ENCODE measurements at regions not wholly inside any gene's neighbourhood (a gene's known extent, or its start where the extent isn't known, plus 50 kb on each side); places are given as distances from the start of the nearest gene placed in this dataset.

DNA sequence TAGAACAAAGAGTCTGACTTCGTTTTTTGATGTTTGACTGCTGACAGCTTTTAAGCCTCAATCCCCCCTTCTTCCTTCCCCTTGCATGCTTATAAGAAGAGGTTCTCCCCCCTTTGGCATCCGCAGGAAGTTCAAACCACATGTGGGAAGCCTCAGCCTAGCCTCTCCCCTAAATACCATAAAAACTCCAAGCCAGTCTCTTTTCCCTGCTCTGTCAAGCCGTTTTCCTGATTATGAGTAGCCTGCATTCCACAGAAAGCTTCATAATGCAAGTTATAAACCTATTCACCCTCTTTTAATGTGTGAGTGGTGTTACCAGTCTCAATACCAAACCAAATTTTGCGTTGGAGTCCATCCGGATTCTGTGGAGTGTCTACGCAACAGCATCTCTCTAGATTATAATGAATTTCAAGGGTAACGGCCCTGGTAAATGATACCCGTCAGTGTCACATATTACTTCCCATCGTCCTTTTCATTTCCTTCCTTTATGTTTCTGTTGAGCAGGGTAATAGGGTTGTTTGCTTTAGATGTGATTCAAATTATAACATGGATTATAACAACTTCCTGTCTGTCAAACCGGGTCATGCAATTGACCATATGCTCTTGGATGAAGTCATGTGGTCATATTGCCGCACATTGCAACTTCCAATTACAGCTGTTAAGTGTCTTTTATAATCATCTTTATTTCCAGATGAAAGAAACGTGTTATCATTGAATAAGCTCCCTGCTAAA, 717.5 kb downstream of the RWDD3 start:
- WGBS, result 94% methylated on average over 9 of the region's 12 CpGs
- Histone ChIP-seq H3K9me3 (ENCODE audit: insufficient read depth, low read depth, low read length) (no peaks in the 10 kb centered on the region), H3K4me3 (ENCODE audit: low read length) (no peak overlapping the region), H3K36me3 (ENCODE audit: insufficient read depth, low read length) (no peaks in the 10 kb centered on the region), H3K27ac (ENCODE audit: low read depth, low read length) (no peak overlapping the region), H3K27me3 (ENCODE audit: insufficient read depth, low read length) (no peaks in the 10 kb centered on the region), H3K9ac (ENCODE audit: low read depth, low read length) (no peak overlapping the region), H3K4me1 (ENCODE audit: insufficient read depth, low read length) (peaks cover 12% of the 10 kb centered on the region)

DNA sequence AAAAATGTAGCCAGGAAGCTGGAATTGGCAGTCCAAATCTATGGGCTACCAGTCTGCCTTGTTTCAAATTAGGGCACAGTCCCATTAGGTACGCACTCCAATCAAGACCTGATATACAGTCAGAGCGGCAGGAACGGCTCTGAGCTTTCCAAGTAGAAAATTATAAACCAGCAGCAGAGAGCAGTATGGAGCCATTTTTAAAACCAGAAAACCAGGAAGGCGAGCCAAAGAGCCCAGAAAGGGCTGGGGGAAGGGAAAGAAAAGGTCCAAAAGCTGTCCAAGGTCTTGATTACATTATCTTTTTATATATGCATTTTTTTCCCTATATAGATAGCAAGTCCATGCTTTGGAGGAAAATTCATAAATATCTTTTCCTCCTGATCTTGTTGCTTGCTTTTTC, 719.0 kb downstream of the RWDD3 start:
- H3K27me3 ChIP-seq (ENCODE audit: insufficient read depth, low read length), result no peaks in the 10 kb centered on the region
- no peak overlapping the region for H3K4me3 ChIP-seq (ENCODE audit: low read length)
- WGBS, result 66% methylated on average over 4 of the region's 4 CpGs
- H3K36me3 ChIP-seq (ENCODE audit: insufficient read depth, low read length), result no peaks in the 10 kb centered on the region
- H3K9me3 ChIP-seq (ENCODE audit: insufficient read depth, low read depth, low read length), result no peaks in the 10 kb centered on the region
- H3K27ac ChIP-seq (ENCODE audit: low read depth, low read length), result no peak overlapping the region
- no peak overlapping the region for H3K9ac ChIP-seq (ENCODE audit: low read depth, low read length)
- peaks cover 12% of the 10 kb centered on the region for H3K4me1 ChIP-seq (ENCODE audit: insufficient read depth, low read length)

DNA sequence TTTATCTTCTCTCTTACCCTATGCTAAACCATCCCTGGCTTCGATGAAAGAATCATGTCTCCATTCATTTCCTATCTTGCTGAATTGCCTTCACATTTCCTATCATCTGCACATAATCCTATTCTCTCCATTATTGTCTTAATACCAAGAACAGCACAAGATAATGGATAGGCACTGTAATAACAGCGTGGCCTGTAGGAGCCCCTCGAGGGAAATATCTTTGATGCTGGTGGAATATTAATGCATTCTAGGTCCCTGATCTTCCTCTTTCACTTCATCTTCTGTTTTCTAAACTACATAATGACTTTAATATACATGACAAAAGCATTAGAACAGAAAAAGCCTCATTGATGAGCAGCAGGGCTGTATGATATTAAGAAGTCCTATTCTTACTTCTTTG, 720.6 kb downstream of the RWDD3 start:
- 90% methylated on average over 2 of the region's 3 CpGs for WGBS

DNA sequence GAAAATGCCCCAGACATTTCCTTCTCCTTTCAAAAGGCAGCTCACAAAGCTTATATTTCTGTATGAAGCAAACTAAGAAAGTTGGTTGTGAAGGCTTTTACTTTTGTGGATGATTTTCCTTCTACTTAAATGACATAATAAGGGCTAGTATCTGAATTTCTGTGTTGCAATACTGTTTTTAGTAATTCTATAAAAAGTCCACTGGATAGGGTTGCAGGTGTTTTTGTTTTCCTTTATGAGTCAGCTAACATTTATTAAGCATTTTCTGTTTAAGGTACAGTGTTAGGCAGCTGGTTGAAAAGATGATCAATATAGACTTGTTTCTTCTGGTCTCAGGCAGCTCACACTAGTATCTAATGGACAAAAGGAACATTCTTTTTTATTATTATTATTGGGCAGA, 722.2 kb downstream of the RWDD3 start:
- Histone ChIP-seq H3K9ac (ENCODE audit: low read depth, low read length) (no peak overlapping the region), H3K36me3 (ENCODE audit: insufficient read depth, low read length) (no peaks in the 10 kb centered on the region), H3K9me3 (ENCODE audit: insufficient read depth, low read depth, low read length) (peaks cover 13% of the 10 kb centered on the region; the same call in 1 of the 2 replicates), H3K4me3 (ENCODE audit: low read length) (no peak overlapping the region), H3K27me3 (ENCODE audit: insufficient read depth, low read length) (no peaks in the 10 kb centered on the region), H3K4me1 (ENCODE audit: insufficient read depth, low read length) (peaks cover 12% of the 10 kb centered on the region), H3K27ac (ENCODE audit: low read depth, low read length) (no peak overlapping the region)

More for the DNA sequence above, 720.6 kb downstream of the RWDD3 start:
- H3K27ac ChIP-seq (ENCODE audit: low read depth, low read length), result no peak overlapping the region
- H3K4me3 ChIP-seq (ENCODE audit: low read length), result no peak overlapping the region
- no peaks in the 10 kb centered on the region for H3K36me3 ChIP-seq (ENCODE audit: insufficient read depth, low read length)
- 0 out of 2 replicates have a peak, but pooled peaks cover 6% of the 10 kb centered on the region for H3K9me3 ChIP-seq (ENCODE audit: insufficient read depth, low read depth, low read length)
- no peak overlapping the region for H3K9ac ChIP-seq (ENCODE audit: low read depth, low read length)
- no peaks in the 10 kb centered on the region for H3K27me3 ChIP-seq (ENCODE audit: insufficient read depth, low read length)
- peaks cover 12% of the 10 kb centered on the region for H3K4me1 ChIP-seq (ENCODE audit: insufficient read depth, low read length)

DNA sequence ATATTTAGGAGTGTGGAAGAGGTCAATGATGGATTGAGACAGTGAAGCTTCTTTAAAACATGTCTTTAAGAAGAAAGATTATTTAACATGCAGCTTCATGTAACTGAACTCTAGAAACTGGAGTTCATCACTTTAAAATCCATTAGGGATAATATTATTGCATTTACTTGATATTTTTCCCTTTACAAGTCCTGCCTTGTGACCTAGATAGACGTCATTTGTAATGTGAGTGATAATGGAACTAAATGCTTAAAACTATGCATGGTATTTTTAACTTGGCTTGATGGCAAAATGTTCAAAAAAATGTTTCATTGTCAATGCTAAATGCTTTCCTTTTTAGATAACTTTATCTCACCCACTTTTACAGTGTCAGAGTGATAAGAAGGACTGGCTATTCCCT, 723.7 kb downstream of the RWDD3 start:
- Histone ChIP-seq H3K9ac (ENCODE audit: low read depth, low read length) (no peak overlapping the region), H3K4me3 (ENCODE audit: low read length) (no peak overlapping the region), H3K27me3 (ENCODE audit: insufficient read depth, low read length) (no peaks in the 10 kb centered on the region), H3K4me1 (ENCODE audit: insufficient read depth, low read length) (peaks cover 12% of the 10 kb centered on the region), H3K27ac (ENCODE audit: low read depth, low read length) (no peak overlapping the region), H3K9me3 (ENCODE audit: insufficient read depth, low read depth, low read length) (peaks cover 13% of the 10 kb centered on the region; the same call in 1 of the 2 replicates), H3K36me3 (ENCODE audit: insufficient read depth, low read length) (no peaks in the 10 kb centered on the region)
- WGBS, result 71% methylated on average over 1 of the region's 1 CpG

DNA sequence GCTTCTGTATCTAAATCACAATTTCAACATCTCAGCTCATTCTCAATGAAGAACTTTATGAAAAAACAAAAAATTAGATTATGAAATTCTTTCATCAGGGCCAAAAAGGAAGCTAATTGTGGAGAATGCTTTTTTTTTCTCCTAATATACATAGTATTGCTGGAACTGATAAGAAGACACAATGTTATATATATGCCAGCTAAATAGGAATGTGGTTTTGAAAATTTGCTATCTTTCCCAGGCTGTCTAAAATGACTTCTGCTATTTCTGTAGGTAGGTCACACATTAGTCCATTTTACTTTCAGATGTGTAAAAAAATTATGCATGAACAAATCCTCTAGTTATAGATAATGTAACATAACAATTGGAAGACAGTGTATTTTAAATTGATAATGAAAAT, 732.9 kb downstream of the RWDD3 start:
- Histone ChIP-seq H3K36me3 (ENCODE audit: insufficient read depth, low read length) (no peaks in the 10 kb centered on the region), H3K27me3 (ENCODE audit: insufficient read depth, low read length) (no peaks in the 10 kb centered on the region), H3K4me1 (ENCODE audit: insufficient read depth, low read length) (no peaks in the 10 kb centered on the region), H3K9me3 (ENCODE audit: insufficient read depth, low read depth, low read length) (no peaks in the 10 kb centered on the region), H3K4me3 (ENCODE audit: low read length) (no peak overlapping the region), H3K9ac (ENCODE audit: low read depth, low read length) (no peak overlapping the region), H3K27ac (ENCODE audit: low read depth, low read length) (no peak overlapping the region)

DNA sequence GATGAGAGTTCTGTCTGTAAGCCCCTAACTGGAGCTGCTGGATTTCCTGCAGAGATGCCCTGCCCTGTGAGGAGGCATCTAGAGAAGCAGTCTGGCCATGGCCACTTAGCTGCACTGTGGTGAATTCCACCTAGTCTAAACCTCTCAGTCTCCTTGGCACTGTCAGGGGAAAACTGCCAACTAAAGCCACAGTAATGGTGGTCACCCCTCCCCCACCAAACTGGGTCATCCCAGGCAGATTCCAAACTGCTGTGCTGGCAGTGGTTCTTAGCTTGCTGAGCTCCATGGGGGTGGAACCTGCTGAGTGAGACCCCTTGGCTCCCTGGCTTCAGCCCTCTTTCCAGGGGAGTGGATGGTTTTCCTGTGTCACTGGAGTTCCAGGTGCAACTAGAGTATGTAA, 740.6 kb downstream of the RWDD3 start:
- Histone ChIP-seq H3K9me3 (ENCODE audit: insufficient read depth, low read depth, low read length) (no peaks in the 10 kb centered on the region), H3K4me3 (ENCODE audit: low read length) (no peak overlapping the region), H3K4me1 (ENCODE audit: insufficient read depth, low read length) (no peaks in the 10 kb centered on the region), H3K36me3 (ENCODE audit: insufficient read depth, low read length) (no peaks in the 10 kb centered on the region), H3K9ac (ENCODE audit: low read depth, low read length) (no peak overlapping the region), H3K27ac (ENCODE audit: low read depth, low read length) (no peak overlapping the region), H3K27me3 (ENCODE audit: insufficient read depth, low read length) (no peaks in the 10 kb centered on the region)

DNA sequence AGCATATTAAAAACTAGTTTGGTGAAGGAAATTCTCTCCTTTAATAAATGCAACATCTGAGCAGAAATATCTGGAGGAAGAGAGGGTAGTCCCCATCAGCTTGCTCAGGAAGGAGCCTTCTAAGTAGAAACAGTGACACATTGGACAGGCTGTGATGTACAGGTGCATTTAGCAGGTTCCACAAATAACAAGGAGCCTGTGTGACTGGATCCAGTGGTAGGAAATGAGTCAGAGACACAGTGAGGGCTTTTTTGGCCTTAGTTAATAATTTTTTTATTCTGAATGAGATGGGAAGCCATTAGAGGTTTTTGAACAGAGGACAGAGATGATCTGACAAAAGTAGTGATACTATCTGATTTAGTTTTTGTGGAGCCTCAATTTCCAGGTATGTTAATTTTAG, 738.9 kb upstream of the PTBP2 start:
- Histone ChIP-seq H3K27ac (ENCODE audit: low read depth, low read length) (no peak overlapping the region), H3K9me3 (ENCODE audit: insufficient read depth, low read depth, low read length) (no peaks in the 10 kb centered on the region), H3K27me3 (ENCODE audit: insufficient read depth, low read length) (no peaks in the 10 kb centered on the region), H3K36me3 (ENCODE audit: insufficient read depth, low read length) (no peaks in the 10 kb centered on the region), H3K4me1 (ENCODE audit: insufficient read depth, low read length) (no peaks in the 10 kb centered on the region), H3K9ac (ENCODE audit: low read depth, low read length) (no peak overlapping the region), H3K4me3 (ENCODE audit: low read length) (no peak overlapping the region)

DNA sequence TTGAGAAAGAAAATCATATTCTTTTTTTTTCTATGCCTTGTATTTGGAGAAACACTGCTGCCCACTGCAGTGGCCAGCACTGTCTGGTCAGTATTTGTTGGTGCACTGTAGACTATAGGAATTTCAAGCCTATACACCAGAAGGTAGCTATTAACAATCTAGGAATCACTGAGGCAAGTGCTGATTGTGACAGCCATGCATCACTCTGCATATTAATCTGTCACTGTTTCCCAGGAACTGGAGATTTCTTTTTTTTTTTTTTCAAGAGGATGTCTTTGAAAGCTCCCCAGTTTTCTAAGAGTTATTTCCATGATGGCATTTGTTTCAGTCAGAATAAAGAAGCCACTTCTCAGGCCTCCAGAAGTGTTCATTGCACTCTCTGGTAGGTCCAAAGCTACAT, 737.8 kb upstream of the PTBP2 start:
- H3K4me3 ChIP-seq (ENCODE audit: low read length), result no peak overlapping the region
- H3K9ac ChIP-seq (ENCODE audit: low read depth, low read length), result no peak overlapping the region
- no peaks in the 10 kb centered on the region for H3K4me1 ChIP-seq (ENCODE audit: insufficient read depth, low read length)
- H3K36me3 ChIP-seq (ENCODE audit: insufficient read depth, low read length), result no peaks in the 10 kb centered on the region
- H3K9me3 ChIP-seq (ENCODE audit: insufficient read depth, low read depth, low read length), result no peaks in the 10 kb centered on the region
- no peaks in the 10 kb centered on the region for H3K27me3 ChIP-seq (ENCODE audit: insufficient read depth, low read length)
- no peak overlapping the region for H3K27ac ChIP-seq (ENCODE audit: low read depth, low read length)

DNA sequence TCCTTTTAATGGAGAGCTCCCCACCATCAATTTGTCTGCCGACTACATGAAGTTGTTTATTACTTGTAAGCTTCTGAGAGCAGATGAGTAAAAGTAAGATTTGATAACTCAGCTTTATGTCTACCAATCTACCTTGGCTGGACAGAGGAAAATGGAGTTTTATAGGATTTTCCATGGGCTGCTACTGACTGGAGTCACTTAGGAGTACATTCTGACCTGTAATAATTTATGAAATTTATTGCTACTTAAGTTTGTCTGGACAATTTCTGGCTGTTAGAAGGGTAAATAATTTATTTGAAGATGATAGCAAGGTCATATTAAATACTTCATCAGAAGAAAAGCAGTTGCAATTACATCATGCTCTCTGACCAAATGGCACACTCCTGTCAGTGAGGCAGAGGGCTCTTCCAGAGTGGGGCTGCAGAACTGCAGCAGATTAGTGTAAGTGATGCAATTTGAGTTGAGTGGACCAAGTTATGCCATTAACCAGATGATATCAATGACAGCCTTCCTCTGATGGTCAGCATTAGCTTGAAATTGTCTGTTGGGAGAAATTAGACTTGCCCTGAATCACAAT, 736.7 kb upstream of the PTBP2 start:
- Histone ChIP-seq H3K27ac (ENCODE audit: low read depth, low read length) (no peak overlapping the region), H3K4me3 (ENCODE audit: low read length) (no peak overlapping the region)
- 40% methylated on average over 1 of the region's 1 CpG for whole genome bisulfite sequencing

DNA sequence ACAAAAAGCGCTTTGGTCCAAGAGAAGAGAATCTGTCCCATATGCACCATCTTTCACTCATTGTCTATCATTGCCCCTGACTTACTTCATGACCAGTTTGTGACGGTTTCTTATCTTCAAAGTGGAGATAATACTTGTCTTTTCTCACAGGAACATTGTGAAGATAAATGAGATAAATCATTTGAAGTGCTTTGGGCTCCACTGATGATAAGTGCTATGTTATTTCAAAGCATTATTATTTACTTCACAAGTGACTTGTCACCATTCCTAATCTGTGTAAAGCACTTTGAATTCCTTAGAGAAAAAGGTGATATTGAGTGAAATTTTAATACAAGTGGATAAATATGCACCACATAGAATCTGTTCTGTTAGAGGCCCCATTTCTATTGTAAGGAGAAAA, 731.6 kb upstream of the PTBP2 start:
- Histone ChIP-seq H3K9ac (ENCODE audit: low read depth, low read length) (no peak overlapping the region), H3K27me3 (ENCODE audit: insufficient read depth, low read length) (no peaks in the 10 kb centered on the region), H3K27ac (ENCODE audit: low read depth, low read length) (no peak overlapping the region), H3K36me3 (ENCODE audit: insufficient read depth, low read length) (no peaks in the 10 kb centered on the region), H3K4me1 (ENCODE audit: insufficient read depth, low read length) (0 out of 2 replicates have a peak, but pooled peaks cover under 1% of the 10 kb centered on the region), H3K9me3 (ENCODE audit: insufficient read depth, low read depth, low read length) (no peaks in the 10 kb centered on the region), H3K4me3 (ENCODE audit: low read length) (no peak overlapping the region)
- WGBS, result 84% methylated on average over 2 of the region's 2 CpGs

More for the DNA sequence above, 736.7 kb upstream of the PTBP2 start:
- Histone ChIP-seq H3K27me3 (ENCODE audit: insufficient read depth, low read length) (no peaks in the 10 kb centered on the region), H3K4me1 (ENCODE audit: insufficient read depth, low read length) (no peaks in the 10 kb centered on the region), H3K9ac (ENCODE audit: low read depth, low read length) (no peak overlapping the region), H3K36me3 (ENCODE audit: insufficient read depth, low read length) (no peaks in the 10 kb centered on the region), H3K9me3 (ENCODE audit: insufficient read depth, low read depth, low read length) (no peaks in the 10 kb centered on the region)
